HG02759 (cell line): ENCODE measurements at regions not wholly inside any gene's neighbourhood (a gene's known extent, or its start where the extent isn't known, plus 50 kb on each side); places are given as distances from the start of the nearest gene placed in this dataset.

Experiments used
- ATAC-seq: cut with Tn5 transposase; IDR thresholded peaks from one replicate; pipeline ENCODE4 v1.9.1; 2021; ENCODE audit warnings: mild to moderate bottlenecking, moderate library complexity; ENCODE audit not compliant: unreplicated experiment

- no peak for ATAC-seq
These were observed 319.2 kb downstream of the SOX9 start for GRCh38 chr17:72439893-72440502.

GRCh38 chr17:72440961-72441360 lies 320.1 kb downstream of the SOX9 start:
- ATAC-seq: no peak

- ATAC-seq: no peak
These were observed 321.1 kb downstream of the SOX9 start for GRCh38 chr17:72441909-72442308.

- ATAC-seq: no peak
These were observed 323.8 kb downstream of the SOX9 start for GRCh38 chr17:72444517-72445054.

- no peak for ATAC-seq
These were observed 324.5 kb downstream of the SOX9 start for GRCh38 chr17:72445055-72445991.

- no peak for ATAC-seq
These were observed 325.3 kb downstream of the SOX9 start for GRCh38 chr17:72446118-72446517.

- ATAC-seq: no peak
These were observed 325.9 kb downstream of the SOX9 start for GRCh38 chr17:72446525-72447250.

GRCh38 chr17:72447251-72447640 lies 326.4 kb downstream of the SOX9 start:
- ATAC-seq: no peak

- ATAC-seq: no peak
These were observed 327.2 kb downstream of the SOX9 start for GRCh38 chr17:72448019-72448418.

GRCh38 chr17:72452286-72453173 lies 331.7 kb downstream of the SOX9 start:
- ATAC-seq: no peak

GRCh38 chr17:72454342-72454741 lies 333.5 kb downstream of the SOX9 start:
- no peak for ATAC-seq

- ATAC-seq: no peak
These were observed 334.7 kb downstream of the SOX9 start for GRCh38 chr17:72455562-72455961.

- ATAC-seq: no peak
These were observed 335.3 kb downstream of the SOX9 start for GRCh38 chr17:72456075-72456474.

- ATAC-seq: no peak
These were observed 336.9 kb downstream of the SOX9 start for GRCh38 chr17:72457712-72458111.

- ATAC-seq: no peak
These were observed 337.5 kb downstream of the SOX9 start for GRCh38 chr17:72458301-72458700.

GRCh38 chr17:72460711-72461110 lies 339.9 kb downstream of the SOX9 start:
- no peak for ATAC-seq

- ATAC-seq: no peak
These were observed 340.9 kb downstream of the SOX9 start for GRCh38 chr17:72461757-72462156.

- ATAC-seq: no peak
These were observed 341.6 kb downstream of the SOX9 start for GRCh38 chr17:72462407-72462806.

GRCh38 chr17:72462814-72463213 lies 342.0 kb downstream of the SOX9 start:
- ATAC-seq: no peak
